HUES6 (cell line): ENCODE measurements at regions not wholly inside any gene's neighbourhood (a gene's known extent, or its start where the extent isn't known, plus 50 kb on each side); places are given as distances from the start of the nearest gene placed in this dataset.

Experiments
- H3K27ac ChIP-seq: 2 replicates; pipeline ENCODE4 v1.7.0; 2013; ENCODE audit warnings: low read depth, mild to moderate bottlenecking, low read length, inconsistent platforms
- H3K27me3 ChIP-seq: 2 replicates; pipeline ENCODE4 v1.6.1; 2013; ENCODE audit warnings: low read length; ENCODE audit not compliant: control insufficient read depth, insufficient read depth
- H3K36me3 ChIP-seq: 2 replicates; pipeline ENCODE4 v1.6.1; 2013; ENCODE audit warnings: low read length; ENCODE audit not compliant: control insufficient read depth, insufficient read depth
- H3K4me1 ChIP-seq: 2 replicates; pipeline ENCODE4 v1.6.1; 2013; ENCODE audit warnings: low read length; ENCODE audit not compliant: control insufficient read depth, insufficient read depth
- H3K4me3 ChIP-seq: 2 replicates; pipeline ENCODE4 v1.5.1; 2013; ENCODE audit warnings: low read depth, low read length
- H3K9ac ChIP-seq: one replicate; pipeline ENCODE4 v1.6.1; 2013; ENCODE audit warnings: mild to moderate bottlenecking, low read length
- H3K9me3 ChIP-seq: 2 replicates; pipeline ENCODE4 v1.6.1; 2013; ENCODE audit warnings: low read depth, low read length; ENCODE audit not compliant: control insufficient read depth, insufficient read depth

DNA sequence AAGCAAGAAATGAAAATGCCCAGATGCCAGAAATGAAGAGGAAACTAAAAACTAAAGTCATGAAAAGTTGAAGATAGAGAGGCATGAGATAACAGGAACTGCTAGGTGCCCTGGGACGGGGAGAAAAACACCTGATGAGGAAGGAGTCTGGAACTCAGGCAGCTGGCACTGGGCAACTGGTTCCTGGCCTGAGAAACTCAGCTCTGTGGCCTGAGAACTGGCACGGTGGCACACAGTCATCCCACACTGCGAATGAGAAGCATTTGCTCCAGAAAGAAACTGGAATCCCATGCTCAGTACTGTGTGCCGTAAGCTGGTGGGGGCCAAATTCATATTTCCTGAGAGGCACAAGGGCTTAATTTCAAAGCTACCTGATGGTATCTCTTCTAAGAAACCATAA, 53.6 kb upstream of the RORA start:
- H3K9ac ChIP-seq: no peak overlapping the region
- no peak overlapping the region for H3K4me3 ChIP-seq
- no peaks in the 10 kb centered on the region for H3K27me3 ChIP-seq
- H3K9me3 ChIP-seq: no peaks in the 10 kb centered on the region
- H3K4me1 ChIP-seq: no peaks in the 10 kb centered on the region
- no peaks in the 10 kb centered on the region for H3K36me3 ChIP-seq
- H3K27ac ChIP-seq: no peak overlapping the region

DNA sequence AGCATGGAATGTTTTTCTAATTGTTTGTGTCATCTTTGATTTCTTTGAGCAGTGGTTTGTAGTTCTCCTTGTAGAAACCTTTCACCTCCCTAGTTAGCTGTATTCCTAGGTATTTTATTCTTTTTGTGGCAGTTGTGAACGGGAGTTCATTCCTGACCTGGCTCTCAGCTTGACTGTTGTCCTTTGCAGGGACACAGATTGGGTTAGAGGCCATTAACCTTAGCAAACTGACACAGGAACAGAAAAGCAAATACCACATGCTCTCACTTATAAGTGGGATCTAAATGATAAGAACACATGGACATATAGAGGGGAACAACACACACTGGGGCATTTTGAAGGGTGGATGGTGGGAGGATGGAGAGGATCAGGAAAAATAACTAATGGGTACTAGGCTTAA, 52.2 kb upstream of the RORA start:
- Histone ChIP-seq H3K27ac (no peak overlapping the region), H3K9me3 (no peaks in the 10 kb centered on the region), H3K4me1 (no peaks in the 10 kb centered on the region), H3K27me3 (no peaks in the 10 kb centered on the region), H3K36me3 (no peaks in the 10 kb centered on the region), H3K9ac (no peak overlapping the region), H3K4me3 (no peak overlapping the region)
